ENCODE measurements at regions not wholly inside any gene's neighbourhood (a gene's known extent, or its start where the extent isn't known, plus 50 kb on each side); places are given as distances from the start of the nearest gene placed in this dataset.

DNA sequence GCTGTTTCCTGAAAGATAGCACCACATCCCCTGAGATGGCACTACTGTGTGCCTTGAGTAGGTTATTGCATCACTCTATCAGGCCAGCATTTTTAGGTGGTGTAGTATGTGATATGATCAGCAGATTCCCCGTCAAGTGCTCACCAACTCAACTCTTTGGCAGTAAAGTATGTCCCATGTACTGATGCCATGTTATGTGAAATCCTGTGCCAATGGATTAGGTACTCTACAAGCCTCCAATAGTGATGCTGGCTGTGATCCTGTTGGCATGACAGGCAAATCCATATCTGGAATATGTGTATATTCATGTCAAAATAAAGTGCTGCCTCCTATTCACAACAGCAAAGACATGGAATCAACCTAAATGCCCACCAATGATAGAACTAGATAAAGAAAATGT lies 137.2 kb upstream of the CAMK1G start:
- no peak for DNase-seq

GRCh38 chr1:209454340-209454994 lies 129.0 kb upstream of the CAMK1G start:
- DNase-seq: no peak

- DNase-seq: no peak
Measured at GRCh38 chr1:209455145-209455544, 128.4 kb upstream of the CAMK1G start.

DNA sequence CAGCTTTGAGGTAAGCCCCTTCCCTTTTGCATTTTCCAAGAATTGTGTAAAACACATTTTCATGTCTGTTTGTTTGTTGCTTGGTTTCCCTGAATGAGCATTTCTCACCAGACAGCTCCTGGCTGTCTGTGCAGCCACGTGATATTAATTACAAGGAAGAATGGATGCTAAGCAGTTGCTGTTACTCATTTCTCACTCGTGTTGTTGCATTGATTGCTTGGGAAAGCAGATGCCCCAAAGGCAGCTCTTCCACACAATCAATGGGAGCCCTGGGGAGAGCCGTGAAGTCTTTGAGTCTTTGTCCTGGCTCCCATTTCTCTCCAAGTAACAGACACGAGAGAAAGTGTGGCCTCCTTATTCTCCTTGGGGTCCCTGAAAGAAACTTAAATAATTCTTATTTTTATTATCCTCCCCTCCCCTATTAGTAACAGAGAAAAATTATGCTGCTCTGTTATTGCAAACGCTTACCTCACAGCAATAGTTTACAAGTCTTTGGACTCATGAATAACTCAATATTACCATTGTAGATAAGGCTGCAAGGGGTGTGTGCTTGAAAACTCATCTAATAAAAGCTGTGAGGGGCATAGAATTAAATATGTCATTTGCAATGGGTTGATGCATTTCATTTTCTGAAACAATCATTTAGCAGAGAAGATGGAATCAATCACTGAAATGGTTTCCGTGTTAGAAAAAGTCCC lies 127.7 kb upstream of the CAMK1G start:
- no peak for DNase-seq

- no peak for DNase-seq
Measured at GRCh38 chr1:209456878-209457277, 126.6 kb upstream of the CAMK1G start.

- DNase-seq: no peak
Measured at GRCh38 chr1:209457401-209458125, 126.0 kb upstream of the CAMK1G start.

GRCh38 chr1:209458921-209459320 lies 124.6 kb upstream of the CAMK1G start:
- DNase-seq: no peak

- no peak for DNase-seq
Measured at GRCh38 chr1:209461168-209461567, 122.3 kb upstream of the CAMK1G start.

DNA sequence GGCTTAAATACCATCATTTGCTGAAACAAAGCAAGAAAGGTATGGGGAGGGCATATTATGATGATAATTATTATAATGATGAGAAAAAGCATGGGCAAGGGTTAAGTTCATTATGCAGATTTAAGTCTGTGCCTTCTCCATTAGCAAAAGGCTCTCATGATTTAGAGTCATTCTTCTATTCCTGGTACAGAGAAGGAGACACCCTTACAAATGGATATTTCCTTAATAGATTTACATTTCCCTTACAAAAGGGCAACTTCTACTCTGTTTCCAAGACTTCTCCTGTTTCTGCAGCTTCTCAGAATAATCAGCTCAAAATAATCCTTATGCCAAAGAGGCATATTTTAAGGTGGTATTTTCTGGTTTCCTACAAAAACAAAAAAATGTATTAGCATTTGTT lies 121.1 kb upstream of the CAMK1G start:
- no peak for DNase-seq

- no peak for DNase-seq
Measured at GRCh38 chr1:209463441-209463840, 120.1 kb upstream of the CAMK1G start.

DNA sequence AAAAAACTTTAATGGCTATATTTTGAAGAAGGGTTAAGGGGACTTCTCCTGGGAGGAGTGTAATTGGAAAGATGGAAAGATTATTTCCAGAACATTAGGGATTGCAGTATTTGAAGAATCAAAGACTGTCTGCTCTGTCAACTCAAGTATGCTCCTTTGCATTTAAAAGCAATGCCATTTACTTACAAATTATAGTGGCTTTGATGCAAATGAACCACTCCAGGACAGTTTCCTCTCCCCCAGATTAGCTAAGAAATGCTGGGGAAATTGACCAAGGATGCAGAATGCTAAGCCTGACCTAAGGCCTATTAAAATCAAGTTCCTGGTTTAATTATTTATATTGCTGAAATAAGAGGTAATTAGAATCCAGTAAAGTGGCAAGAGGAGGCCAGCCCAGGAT lies 110.5 kb upstream of the CAMK1G start:
- no peak for DNase-seq

- no peak for DNase-seq
Measured at GRCh38 chr1:209480345-209480744, 103.2 kb upstream of the CAMK1G start.

GRCh38 chr1:209483691-209484090 lies 99.8 kb upstream of the CAMK1G start:
- DNase-seq: no peak

GRCh38 chr1:209484429-209484828 lies 99.1 kb upstream of the CAMK1G start:
- no peak for DNase-seq

GRCh38 chr1:209485167-209485566 lies 98.3 kb upstream of the CAMK1G start:
- DNase-seq: peak; percentile 38

DNA sequence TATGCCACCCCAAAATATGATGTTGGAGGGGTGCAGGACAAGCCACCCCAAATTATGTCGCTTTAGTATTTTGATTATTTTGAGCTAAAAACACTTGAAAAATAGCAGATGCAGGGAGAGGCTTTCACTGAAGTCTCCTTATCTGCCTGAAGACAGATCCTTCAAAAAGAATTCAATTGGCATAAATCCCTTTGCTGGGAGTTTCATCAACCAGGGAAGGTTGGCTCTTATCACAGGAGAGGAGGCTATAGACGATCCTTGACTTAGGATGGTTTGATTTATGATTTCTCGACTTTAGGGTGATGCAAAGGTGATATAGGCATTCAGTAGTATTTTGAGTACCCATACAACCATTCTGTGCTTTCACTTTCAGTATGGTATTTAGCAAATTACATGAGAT lies 97.8 kb upstream of the CAMK1G start:
- DNase-seq: no peak

- DNase-seq: no peak
Measured at GRCh38 chr1:209486861-209487593, 96.5 kb upstream of the CAMK1G start.

DNA sequence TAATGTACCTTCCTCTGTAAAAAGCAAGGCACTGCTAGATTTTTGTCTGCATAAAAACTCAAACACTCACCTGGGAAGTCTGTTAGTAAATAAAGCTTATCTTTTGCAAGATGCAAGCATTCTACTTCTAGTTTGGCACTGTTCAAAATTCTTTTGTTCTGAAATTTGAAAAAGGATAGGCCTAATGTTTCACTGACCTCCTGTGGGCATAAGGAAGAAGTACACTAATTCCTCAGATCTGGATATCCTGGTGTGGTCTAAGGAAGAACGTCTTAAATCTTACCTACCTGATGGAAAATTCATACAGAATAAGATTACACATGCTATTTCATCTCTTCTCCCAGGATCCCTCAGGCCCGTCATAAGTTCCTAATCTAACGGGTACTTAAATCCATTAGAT lies 93.5 kb upstream of the CAMK1G start:
- DNase-seq: no peak

DNA sequence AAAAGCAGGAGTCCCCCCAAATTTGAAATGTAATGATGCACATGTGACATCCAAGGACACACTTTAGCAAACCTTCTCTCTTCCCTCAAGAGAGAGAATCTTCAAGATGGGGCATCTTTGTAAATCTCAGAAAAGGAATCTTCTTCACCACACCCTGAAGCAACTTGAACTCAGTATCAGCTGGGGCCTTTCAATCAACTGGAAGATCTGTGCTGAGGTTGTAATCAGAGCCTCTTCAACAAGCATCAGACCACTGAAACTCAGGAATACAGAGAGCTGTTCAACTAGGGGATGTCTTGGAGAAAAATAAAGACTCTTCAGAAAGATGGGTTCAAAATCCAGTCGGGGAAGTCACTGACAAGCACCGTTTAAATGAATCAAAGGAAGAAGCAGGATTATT lies 92.5 kb upstream of the CAMK1G start:
- no peak for DNase-seq

DNA sequence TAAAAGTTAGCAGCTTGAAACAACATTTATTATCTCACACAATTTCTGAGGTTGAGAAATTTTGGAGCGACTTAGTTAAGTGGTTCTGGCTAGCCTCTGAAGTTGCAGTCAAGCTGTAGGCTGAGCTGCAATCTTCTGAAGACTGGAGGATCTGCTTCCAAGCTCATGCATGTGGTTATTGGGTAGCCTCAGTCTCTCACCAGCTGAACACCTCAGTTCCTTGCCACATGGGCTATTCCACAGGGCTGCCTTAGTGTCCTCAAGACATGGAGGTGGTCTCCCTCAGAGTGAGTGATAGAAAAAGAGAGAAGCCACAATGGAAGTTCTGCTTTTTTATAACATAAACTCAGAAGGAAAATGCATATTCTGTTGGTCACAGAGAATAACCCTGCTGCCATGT lies 92.0 kb upstream of the CAMK1G start:
- no peak for DNase-seq

DNA sequence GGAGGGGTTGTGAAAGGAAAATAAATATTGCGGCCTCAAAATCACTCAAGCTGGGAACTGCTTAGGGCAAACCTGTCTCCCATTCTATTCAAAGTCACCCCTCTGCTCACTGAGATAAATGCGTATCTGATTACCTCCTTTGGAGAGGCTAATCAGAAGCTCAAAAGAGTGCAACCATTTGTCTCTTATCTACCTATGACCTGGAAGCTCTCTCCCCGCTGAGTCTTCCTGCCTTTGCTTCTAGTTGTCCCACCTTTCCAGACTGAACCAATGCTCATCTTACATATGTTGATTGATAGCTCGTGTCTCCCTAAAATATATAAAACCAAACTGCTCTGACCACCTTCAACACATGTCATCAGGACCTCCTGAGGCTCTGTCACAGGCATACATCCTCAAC lies 91.6 kb upstream of the CAMK1G start:
- DNase-seq: no peak

DNA sequence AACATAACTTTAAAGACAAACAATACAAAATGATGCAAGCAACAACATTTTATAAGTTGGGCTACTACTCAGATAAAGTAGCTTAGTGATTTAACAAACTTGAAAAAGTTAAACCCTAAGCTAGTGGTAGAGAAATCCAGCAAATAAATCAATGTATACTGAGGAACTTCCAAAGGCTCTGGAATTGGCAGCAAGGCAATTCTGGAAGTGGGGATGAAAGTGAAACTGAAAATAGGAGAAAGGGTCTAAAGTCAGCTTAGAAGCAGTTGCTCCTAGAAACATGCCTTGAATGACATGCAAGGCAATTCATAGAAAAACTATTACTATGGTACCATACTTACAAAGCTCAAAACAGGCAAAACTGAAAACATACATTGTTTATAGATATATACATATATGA lies 90.0 kb upstream of the CAMK1G start:
- DNase-seq: no peak

GRCh38 chr1:209497729-209498128 lies 85.8 kb upstream of the CAMK1G start:
- no peak for DNase-seq

- no peak for DNase-seq
Measured at GRCh38 chr1:209500993-209501392, 82.5 kb upstream of the CAMK1G start.

All from T1000 (cell line).